H1 (cell line): ENCODE measurements at regions not wholly inside any gene's neighbourhood (a gene's known extent, or its start where the extent isn't known, plus 50 kb on each side); places are given as distances from the start of the nearest gene placed in this dataset.

ENCODE experiments used
- HDAC6 ChIP-seq: IDR thresholded peaks from one replicate; pipeline ENCODE4 v1.7.1; 2012; ENCODE audit warnings: low read depth, mild to moderate bottlenecking, inconsistent platforms, low read length, moderate library complexity
- PHF8 ChIP-seq: fragments of 200-600 bp; sonication (generic); conservative IDR thresholded peaks from 2 replicates; pipeline ENCODE4 v1.7.1; 2012; ENCODE audit warnings: low read depth, mild to moderate bottlenecking, inconsistent platforms, low read length, moderate library complexity
- POLR2AphosphoS5 ChIP-seq: IDR thresholded peaks from 2 replicates; pipeline ENCODE4 v1.6.1; 2011; ENCODE audit warnings: low read depth, low read length
- SAP30 ChIP-seq: fragments of 300-600 bp; sonication (generic); IDR thresholded peaks from 2 replicates; pipeline ENCODE4 v1.7.1; 2012; ENCODE audit warnings: low read length, moderate library complexity, mild to moderate bottlenecking, inconsistent platforms; ENCODE audit not compliant: insufficient read depth, insufficient replicate concordance
- TAF1 ChIP-seq: IDR thresholded peaks from 2 replicates; pipeline ENCODE4 v1.6.1; 2011; ENCODE audit warnings: mild to moderate bottlenecking, low read depth, low read length
- TBP ChIP-seq: IDR thresholded peaks from 2 replicates; pipeline ENCODE4 v1.6.1; 2011; ENCODE audit warnings: low read depth, low read length, improper control_type of control experiment
- TF ChIP-seq, protein P1 (sequence below): fragments of 300-600 bp; sonication (generic); IDR thresholded peaks from 2 replicates; pipeline ENCODE4 v1.7.1; 2012; ENCODE audit warnings: low read length, moderate library complexity, mild to moderate bottlenecking, inconsistent platforms; ENCODE audit not compliant: insufficient replicate concordance

DNA sequence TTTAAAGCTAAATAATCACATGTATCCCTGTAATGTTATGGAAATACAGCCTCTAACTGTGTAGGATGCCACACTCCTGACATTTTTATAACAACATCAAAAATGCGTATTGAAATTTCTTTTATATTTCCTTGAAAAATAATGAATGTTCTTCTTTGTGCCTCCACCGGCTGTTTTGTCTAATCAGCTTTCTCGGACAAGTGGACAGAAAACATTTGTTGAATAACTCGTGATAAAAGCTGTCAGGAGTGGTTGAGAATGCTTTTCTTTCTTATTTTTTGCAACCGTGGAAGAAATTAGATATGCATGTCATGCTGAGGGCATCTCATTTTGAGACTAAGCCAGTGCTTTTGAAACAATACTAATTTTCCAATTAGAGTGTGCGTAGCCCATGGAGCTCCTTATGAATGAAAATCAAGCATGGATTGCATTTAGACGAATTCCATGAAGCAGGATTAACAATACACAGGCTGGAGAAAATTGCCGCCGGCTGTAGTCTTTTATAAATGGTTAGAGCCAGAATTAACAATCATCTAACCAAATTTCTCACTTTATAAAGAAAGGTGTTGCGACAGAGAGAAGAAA lies 614.5 kb upstream of the LCORL start (continued):
- TF ChIP-seq, protein P1, sequence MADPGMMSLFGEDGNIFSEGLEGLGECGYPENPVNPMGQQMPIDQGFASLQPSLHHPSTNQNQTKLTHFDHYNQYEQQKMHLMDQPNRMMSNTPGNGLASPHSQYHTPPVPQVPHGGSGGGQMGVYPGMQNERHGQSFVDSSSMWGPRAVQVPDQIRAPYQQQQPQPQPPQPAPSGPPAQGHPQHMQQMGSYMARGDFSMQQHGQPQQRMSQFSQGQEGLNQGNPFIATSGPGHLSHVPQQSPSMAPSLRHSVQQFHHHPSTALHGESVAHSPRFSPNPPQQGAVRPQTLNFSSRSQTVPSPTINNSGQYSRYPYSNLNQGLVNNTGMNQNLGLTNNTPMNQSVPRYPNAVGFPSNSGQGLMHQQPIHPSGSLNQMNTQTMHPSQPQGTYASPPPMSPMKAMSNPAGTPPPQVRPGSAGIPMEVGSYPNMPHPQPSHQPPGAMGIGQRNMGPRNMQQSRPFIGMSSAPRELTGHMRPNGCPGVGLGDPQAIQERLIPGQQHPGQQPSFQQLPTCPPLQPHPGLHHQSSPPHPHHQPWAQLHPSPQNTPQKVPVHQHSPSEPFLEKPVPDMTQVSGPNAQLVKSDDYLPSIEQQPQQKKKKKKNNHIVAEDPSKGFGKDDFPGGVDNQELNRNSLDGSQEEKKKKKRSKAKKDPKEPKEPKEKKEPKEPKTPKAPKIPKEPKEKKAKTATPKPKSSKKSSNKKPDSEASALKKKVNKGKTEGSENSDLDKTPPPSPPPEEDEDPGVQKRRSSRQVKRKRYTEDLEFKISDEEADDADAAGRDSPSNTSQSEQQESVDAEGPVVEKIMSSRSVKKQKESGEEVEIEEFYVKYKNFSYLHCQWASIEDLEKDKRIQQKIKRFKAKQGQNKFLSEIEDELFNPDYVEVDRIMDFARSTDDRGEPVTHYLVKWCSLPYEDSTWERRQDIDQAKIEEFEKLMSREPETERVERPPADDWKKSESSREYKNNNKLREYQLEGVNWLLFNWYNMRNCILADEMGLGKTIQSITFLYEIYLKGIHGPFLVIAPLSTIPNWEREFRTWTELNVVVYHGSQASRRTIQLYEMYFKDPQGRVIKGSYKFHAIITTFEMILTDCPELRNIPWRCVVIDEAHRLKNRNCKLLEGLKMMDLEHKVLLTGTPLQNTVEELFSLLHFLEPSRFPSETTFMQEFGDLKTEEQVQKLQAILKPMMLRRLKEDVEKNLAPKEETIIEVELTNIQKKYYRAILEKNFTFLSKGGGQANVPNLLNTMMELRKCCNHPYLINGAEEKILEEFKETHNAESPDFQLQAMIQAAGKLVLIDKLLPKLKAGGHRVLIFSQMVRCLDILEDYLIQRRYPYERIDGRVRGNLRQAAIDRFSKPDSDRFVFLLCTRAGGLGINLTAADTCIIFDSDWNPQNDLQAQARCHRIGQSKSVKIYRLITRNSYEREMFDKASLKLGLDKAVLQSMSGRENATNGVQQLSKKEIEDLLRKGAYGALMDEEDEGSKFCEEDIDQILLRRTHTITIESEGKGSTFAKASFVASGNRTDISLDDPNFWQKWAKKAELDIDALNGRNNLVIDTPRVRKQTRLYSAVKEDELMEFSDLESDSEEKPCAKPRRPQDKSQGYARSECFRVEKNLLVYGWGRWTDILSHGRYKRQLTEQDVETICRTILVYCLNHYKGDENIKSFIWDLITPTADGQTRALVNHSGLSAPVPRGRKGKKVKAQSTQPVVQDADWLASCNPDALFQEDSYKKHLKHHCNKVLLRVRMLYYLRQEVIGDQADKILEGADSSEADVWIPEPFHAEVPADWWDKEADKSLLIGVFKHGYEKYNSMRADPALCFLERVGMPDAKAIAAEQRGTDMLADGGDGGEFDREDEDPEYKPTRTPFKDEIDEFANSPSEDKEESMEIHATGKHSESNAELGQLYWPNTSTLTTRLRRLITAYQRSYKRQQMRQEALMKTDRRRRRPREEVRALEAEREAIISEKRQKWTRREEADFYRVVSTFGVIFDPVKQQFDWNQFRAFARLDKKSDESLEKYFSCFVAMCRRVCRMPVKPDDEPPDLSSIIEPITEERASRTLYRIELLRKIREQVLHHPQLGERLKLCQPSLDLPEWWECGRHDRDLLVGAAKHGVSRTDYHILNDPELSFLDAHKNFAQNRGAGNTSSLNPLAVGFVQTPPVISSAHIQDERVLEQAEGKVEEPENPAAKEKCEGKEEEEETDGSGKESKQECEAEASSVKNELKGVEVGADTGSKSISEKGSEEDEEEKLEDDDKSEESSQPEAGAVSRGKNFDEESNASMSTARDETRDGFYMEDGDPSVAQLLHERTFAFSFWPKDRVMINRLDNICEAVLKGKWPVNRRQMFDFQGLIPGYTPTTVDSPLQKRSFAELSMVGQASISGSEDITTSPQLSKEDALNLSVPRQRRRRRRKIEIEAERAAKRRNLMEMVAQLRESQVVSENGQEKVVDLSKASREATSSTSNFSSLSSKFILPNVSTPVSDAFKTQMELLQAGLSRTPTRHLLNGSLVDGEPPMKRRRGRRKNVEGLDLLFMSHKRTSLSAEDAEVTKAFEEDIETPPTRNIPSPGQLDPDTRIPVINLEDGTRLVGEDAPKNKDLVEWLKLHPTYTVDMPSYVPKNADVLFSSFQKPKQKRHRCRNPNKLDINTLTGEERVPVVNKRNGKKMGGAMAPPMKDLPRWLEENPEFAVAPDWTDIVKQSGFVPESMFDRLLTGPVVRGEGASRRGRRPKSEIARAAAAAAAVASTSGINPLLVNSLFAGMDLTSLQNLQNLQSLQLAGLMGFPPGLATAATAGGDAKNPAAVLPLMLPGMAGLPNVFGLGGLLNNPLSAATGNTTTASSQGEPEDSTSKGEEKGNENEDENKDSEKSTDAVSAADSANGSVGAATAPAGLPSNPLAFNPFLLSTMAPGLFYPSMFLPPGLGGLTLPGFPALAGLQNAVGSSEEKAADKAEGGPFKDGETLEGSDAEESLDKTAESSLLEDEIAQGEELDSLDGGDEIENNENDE = no peak
- no peak for TF ChIP-seq TBP
- no peak for TF ChIP-seq POLR2AphosphoS5
- TF ChIP-seq SAP30 = no peak
- TF ChIP-seq PHF8 = no peak
- TF ChIP-seq HDAC6 = no peak
- no peak for TF ChIP-seq TAF1
- TF ChIP-seq, all 59 proteins: peak for 0
